Fibroblast of mammary gland (primary cell): ENCODE measurements at regions not wholly inside any gene's neighbourhood (a gene's known extent, or its start where the extent isn't known, plus 50 kb on each side); places are given as distances from the start of the nearest gene placed in this dataset.
A peak's percentile ranks its signal among the peaks of the same experiment; 100 is the strongest.

ENCODE experiments used
- DNase-seq: peaks from one replicate; pipeline ENCODE4 v3.0.0-alpha.2; 2010; ENCODE audit warnings: low read depth
- H3K4me3 ChIP-seq: 2 replicates; pipeline ENCODE4 v1.5.1; 2011; ENCODE audit warnings: low read depth, mild to moderate bottlenecking, low read length, moderate library complexity; ENCODE audit not compliant: control insufficient read depth
- TF ChIP-seq, protein P1 (sequence below): conservative IDR thresholded peaks from 2 replicates; pipeline ENCODE4 v1.5.1; 2011; ENCODE audit warnings: low read depth, low read length, inconsistent platforms; ENCODE audit not compliant: control insufficient read depth, insufficient read depth

- no peak overlapping the region for H3K4me3 ChIP-seq
- DNase-seq, result peak; percentile 96
- TF ChIP-seq, protein P1, sequence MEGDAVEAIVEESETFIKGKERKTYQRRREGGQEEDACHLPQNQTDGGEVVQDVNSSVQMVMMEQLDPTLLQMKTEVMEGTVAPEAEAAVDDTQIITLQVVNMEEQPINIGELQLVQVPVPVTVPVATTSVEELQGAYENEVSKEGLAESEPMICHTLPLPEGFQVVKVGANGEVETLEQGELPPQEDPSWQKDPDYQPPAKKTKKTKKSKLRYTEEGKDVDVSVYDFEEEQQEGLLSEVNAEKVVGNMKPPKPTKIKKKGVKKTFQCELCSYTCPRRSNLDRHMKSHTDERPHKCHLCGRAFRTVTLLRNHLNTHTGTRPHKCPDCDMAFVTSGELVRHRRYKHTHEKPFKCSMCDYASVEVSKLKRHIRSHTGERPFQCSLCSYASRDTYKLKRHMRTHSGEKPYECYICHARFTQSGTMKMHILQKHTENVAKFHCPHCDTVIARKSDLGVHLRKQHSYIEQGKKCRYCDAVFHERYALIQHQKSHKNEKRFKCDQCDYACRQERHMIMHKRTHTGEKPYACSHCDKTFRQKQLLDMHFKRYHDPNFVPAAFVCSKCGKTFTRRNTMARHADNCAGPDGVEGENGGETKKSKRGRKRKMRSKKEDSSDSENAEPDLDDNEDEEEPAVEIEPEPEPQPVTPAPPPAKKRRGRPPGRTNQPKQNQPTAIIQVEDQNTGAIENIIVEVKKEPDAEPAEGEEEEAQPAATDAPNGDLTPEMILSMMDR, result no peak
Observed at GRCh38 chr10:90306187-90306586, 551.7 kb downstream of the HTR7 start.

DNA sequence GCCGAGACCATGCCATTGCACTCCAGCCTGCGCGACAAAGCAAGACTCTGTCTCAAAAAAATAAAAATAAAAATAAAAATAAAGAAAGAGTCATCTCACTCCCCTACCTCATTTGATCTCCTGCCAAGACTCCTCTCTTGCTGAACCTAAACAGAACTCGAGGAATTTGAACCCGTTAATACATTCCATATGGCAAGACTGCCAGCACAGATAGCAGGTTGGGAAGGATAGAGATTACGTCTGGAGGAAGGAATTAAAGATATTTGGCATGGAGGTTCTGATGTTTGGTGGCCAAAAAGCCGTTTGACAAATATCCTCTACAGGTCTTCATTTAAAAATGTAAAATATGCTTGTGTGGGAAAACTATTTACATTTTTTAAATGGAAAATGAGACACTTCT is 549.6 kb downstream of the HTR7 start:
- peak; percentile 58 for DNase-seq
- TF ChIP-seq, protein P1, result no peak
- no peak overlapping the region for H3K4me3 ChIP-seq

GRCh38 chr10:90313576-90314325 is 544.1 kb downstream of the HTR7 start:
- DNase-seq, result peak; percentile 60
- TF ChIP-seq, protein P1, result no peak
- H3K4me3 ChIP-seq, result no peak overlapping the region

- no peak overlapping the region for H3K4me3 ChIP-seq
- TF ChIP-seq, protein P1, result no peak
- DNase-seq, result peak; percentile 38
Observed at GRCh38 chr10:90314718-90315117, 543.1 kb downstream of the HTR7 start.

GRCh38 chr10:90317172-90317571 is 540.7 kb downstream of the HTR7 start:
- no peak for DNase-seq
- TF ChIP-seq, protein P1, result no peak
- H3K4me3 ChIP-seq, result no peak overlapping the region

- TF ChIP-seq, protein P1, result no peak
- DNase-seq, result no peak
- no peak overlapping the region for H3K4me3 ChIP-seq
Observed at GRCh38 chr10:90318659-90319058, 539.2 kb downstream of the HTR7 start.
